Parathyroid adenoma (tissue), 2 donors: ENCODE measurements at regions not wholly inside any gene's neighbourhood (a gene's known extent, or its start where the extent isn't known, plus 50 kb on each side); places are given as distances from the start of the nearest gene placed in this dataset.

Source experiments
- H2AFZ ChIP-seq: fragments of 300-600 bp; sonication (generic); one replicate; pipeline ENCODE4 v1.7.0; 2017; ENCODE audit warnings: antibody characterized with exemption, mild to moderate bottlenecking
- H3K27ac ChIP-seq: fragments of 300-600 bp; sonication (generic); one replicate; pipeline ENCODE4 v1.7.0; 2017
- H3K27me3 ChIP-seq: fragments of 300-600 bp; sonication (generic); one replicate; pipeline ENCODE4 v1.7.0; 2017; ENCODE audit warnings: low read length; ENCODE audit not compliant: control insufficient read depth, insufficient read depth
- H3K36me3 ChIP-seq: fragments of 300-600 bp; sonication (generic); one replicate; pipeline ENCODE4 v1.7.0; 2017; ENCODE audit warnings: low read length; ENCODE audit not compliant: control insufficient read depth, insufficient read depth
- H3K4me1 ChIP-seq: fragments of 300-600 bp; sonication (generic); one replicate; pipeline ENCODE4 v1.7.0; 2017; ENCODE audit warnings: control low read depth
- H3K4me2 ChIP-seq: fragments of 300-600 bp; sonication (generic); one replicate; pipeline ENCODE4 v1.7.0; 2017; ENCODE audit warnings: low read length
- H3K4me3 ChIP-seq: fragments of 300-600 bp; sonication (generic); one replicate; pipeline ENCODE4 v1.7.0; 2017; ENCODE audit warnings: low read depth, low read length
- H3K79me2 ChIP-seq: fragments of 300-600 bp; sonication (generic); one replicate; pipeline ENCODE4 v1.7.0; 2017; ENCODE audit warnings: control low read depth
- H3K9ac ChIP-seq: fragments of 300-600 bp; sonication (generic); one replicate; pipeline ENCODE4 v1.7.0; 2017; ENCODE audit warnings: mild to moderate bottlenecking
- H3K9me3 ChIP-seq: fragments of 300-600 bp; sonication (generic); one replicate; pipeline ENCODE4 v1.7.0; 2017; ENCODE audit warnings: low read length; ENCODE audit not compliant: control insufficient read depth
- TF ChIP-seq, protein P1 (sequence below): fragments of 300-600 bp; sonication (generic); IDR thresholded peaks from one replicate; pipeline ENCODE4 v1.7.0; 2017; ENCODE audit warnings: antibody characterized with exemption, mild to moderate bottlenecking
- donor health status: primary hyperparathyroidism.

DNA sequence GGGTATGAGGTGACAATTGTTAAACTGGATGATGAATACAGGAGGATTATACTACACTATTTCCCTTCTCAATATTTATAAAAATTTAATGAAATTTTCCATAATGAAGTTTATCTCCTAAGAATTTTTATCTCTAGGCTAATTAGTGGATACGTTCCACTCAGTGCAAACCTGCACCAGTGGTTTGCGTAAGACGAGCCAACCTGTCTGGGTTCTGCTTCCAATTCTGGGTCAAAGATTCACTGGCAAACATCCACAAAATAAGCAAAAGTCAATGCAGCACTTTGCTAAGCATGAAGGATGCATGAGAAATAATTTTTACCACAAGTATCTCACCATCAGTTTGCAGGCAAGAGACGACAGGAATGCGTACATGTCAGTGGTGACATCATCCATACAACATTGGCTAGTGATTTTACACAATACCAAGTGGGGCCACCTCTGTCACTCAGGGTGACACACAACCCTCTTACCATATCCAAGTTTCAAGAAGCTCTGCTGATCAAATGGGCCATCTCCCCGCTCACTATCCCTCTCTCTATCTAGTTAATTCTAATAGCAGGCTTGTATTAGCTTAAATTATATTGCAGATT, 51.7 kb downstream of the FAM50B start:
- Histone ChIP-seq H2AFZ (no peak overlapping the region), H3K79me2 (no peaks in the 10 kb centered on the region), H3K27me3 (no peaks in the 10 kb centered on the region), H3K4me3 (no peak overlapping the region), H3K9ac (no peak overlapping the region), H3K4me1 (no peaks in the 10 kb centered on the region), H3K27ac (no peak overlapping the region), H3K9me3 (no peaks in the 10 kb centered on the region), H3K4me2 (no peak overlapping the region), H3K36me3 (no peaks in the 10 kb centered on the region)
- TF ChIP-seq, protein P1, sequence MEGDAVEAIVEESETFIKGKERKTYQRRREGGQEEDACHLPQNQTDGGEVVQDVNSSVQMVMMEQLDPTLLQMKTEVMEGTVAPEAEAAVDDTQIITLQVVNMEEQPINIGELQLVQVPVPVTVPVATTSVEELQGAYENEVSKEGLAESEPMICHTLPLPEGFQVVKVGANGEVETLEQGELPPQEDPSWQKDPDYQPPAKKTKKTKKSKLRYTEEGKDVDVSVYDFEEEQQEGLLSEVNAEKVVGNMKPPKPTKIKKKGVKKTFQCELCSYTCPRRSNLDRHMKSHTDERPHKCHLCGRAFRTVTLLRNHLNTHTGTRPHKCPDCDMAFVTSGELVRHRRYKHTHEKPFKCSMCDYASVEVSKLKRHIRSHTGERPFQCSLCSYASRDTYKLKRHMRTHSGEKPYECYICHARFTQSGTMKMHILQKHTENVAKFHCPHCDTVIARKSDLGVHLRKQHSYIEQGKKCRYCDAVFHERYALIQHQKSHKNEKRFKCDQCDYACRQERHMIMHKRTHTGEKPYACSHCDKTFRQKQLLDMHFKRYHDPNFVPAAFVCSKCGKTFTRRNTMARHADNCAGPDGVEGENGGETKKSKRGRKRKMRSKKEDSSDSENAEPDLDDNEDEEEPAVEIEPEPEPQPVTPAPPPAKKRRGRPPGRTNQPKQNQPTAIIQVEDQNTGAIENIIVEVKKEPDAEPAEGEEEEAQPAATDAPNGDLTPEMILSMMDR, result no peak

DNA sequence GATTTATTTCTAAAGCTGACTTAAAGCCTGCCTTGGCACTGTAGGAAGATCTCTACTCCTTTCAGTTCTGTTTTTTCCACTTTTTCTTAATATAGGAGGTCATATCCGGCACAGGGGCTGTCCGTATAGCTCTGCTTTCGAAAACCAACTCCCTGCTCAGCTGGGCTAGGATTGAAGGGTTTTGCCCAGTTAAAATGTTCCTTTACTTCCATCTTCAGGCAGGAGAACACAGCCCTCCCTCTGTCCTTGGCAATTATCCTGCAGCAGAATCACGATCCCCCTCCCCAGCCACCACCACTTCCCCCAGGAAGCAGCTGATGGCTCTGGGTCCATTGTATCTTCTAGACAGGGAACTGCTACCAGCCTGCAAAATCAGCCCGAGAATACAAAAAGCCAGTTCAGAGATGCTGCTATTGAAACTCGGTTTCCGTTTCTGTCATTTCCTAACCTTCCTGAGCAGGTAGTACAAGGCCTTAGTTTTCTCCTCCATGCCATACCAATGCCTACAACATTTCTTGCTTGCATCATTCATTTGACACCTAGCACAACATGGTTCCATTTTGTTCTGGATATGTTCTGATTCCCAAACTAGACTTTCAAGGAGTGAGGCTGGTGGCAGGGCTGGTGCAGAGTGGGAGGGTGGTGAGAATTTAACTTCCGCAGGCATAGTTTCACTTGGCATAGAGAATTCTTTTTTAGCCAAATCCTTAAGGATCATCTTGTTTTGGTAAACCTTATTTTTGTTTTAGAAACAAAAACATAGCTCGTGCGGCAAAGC, 53.9 kb downstream of the FAM50B start:
- Histone ChIP-seq H3K9ac (no peak overlapping the region), H2AFZ (no peak overlapping the region), H3K27me3 (no peaks in the 10 kb centered on the region), H3K36me3 (no peaks in the 10 kb centered on the region), H3K4me2 (no peak overlapping the region), H3K9me3 (no peaks in the 10 kb centered on the region), H3K4me3 (no peak overlapping the region), H3K27ac (no peak overlapping the region), H3K4me1 (no peaks in the 10 kb centered on the region), H3K79me2 (no peaks in the 10 kb centered on the region)
- TF ChIP-seq, protein P1, result no peak

DNA sequence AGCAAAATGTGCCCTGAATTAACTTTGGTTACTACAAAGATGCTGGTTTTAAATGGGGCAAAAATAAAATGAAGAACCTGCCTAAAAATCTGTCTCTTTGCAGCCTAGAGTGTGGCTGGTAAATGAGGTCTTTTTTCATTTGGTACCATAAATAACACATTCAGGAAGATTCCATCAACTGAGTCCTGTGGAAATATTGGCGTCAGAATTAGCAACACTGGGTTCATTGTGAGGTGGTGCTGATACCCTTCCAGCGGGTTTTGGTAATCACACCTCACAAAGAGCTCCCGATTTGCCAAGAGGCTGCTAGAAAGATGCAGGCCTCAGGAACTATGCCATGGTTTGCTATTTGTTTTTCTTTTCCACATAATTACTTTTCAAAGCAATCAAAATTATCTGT, 55.3 kb downstream of the FAM50B start:
- Histone ChIP-seq H3K4me3 (no peak overlapping the region), H3K4me1 (no peaks in the 10 kb centered on the region), H3K4me2 (no peak overlapping the region), H2AFZ (no peak overlapping the region), H3K9me3 (no peaks in the 10 kb centered on the region), H3K27ac (no peak overlapping the region), H3K9ac (no peak overlapping the region), H3K79me2 (no peaks in the 10 kb centered on the region), H3K27me3 (no peaks in the 10 kb centered on the region), H3K36me3 (no peaks in the 10 kb centered on the region)
- TF ChIP-seq, protein P1, result no peak

DNA sequence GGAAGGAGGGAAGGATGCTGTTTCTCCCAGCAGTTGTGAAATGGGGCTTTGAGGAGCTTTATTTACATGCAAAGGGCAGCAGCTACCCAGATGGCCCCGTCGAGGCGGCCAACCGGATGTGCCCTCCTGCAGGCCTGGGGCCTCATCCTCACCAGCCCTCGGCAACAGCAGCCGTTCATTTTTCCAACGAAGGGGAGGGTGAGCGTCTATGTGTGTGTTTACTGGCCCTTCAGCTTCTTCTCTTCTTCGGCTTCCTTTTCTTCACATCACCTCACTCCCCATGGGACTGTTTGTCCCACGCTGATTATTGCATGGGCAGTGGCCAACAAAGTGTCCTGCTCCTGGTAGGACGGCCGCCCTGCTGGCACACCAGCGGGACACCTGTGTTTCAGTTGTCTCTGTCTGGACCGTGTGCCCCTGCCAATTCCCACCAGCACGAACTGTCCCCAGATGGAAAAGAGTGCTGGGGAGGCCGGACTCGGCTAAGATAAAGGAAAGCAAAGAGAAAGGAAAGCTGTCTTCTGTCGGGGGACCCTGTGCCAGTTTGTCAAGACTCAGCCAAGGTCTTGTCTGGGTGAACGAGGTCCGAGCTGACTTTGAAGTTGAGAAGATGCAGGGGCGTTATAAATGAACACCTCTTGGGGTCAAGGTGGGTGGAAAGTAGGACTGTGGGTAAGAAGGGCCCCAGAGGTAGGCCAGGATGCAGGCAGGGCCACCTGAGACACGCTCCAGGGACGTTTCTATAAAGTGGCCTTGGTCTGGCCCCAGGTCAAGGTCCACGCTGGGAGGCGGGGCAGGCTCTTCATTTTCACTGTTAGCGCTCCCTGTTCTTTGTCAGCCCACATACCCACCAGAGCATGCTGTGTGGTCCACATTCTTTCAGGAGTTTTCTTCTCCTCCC, 57.0 kb downstream of the FAM50B start:
- no peak overlapping the region for H3K27ac ChIP-seq
- no peak overlapping the region for H3K4me3 ChIP-seq

More for the DNA sequence above, 57.0 kb downstream of the FAM50B start:
- H3K4me2 ChIP-seq, result no peak overlapping the region
- H3K27me3 ChIP-seq, result no peaks in the 10 kb centered on the region
- no peaks in the 10 kb centered on the region for H3K9me3 ChIP-seq
- no peak overlapping the region for H3K9ac ChIP-seq
- H3K36me3 ChIP-seq, result no peaks in the 10 kb centered on the region
- H3K79me2 ChIP-seq, result no peaks in the 10 kb centered on the region
- TF ChIP-seq, protein P1, result no peak
- H2AFZ ChIP-seq, result no peak overlapping the region
- H3K4me1 ChIP-seq, result no peaks in the 10 kb centered on the region
